HG03469 (cell line): ENCODE measurements at regions not wholly inside any gene's neighbourhood (a gene's known extent, or its start where the extent isn't known, plus 50 kb on each side); places are given as distances from the start of the nearest gene placed in this dataset.
"Not testable (repeated sequence)": the region's sequence is repeated elsewhere in the genome, so short reads cannot be mapped to it uniquely, and the experiment has no call there.

ENCODE experiments used
- ATAC-seq: cut with Tn5 transposase; IDR thresholded peaks from one replicate; pipeline ENCODE4 v1.9.1; 2021; ENCODE audit warnings: mild to moderate bottlenecking, moderate library complexity, moderate number of reproducible peaks; ENCODE audit not compliant: unreplicated experiment

GRCh38 chr2:22981785-22982184 is 403.2 kb upstream of the KLHL29 start:
- no peak for ATAC-seq

DNA sequence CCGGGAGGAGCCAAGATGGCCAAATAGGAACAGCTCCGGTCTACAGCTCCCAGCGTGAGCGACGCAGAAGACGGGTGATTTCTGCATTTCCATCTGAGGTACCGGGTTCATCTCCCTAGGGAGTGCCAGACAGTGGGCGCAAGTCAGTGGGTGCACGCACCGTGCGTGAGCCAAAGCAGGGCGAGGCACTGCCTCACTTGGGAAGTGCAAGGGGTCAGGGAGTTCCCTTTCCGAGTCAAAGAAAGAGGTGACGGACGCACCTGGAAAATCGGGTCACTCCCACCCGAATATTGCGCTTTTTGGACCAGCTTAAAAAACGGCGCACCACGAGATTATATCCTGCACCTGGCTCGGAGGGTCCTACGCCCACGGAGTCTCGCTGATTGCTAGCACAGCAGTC is 400.8 kb upstream of the KLHL29 start:
- not testable (repeated sequence) for ATAC-seq

DNA sequence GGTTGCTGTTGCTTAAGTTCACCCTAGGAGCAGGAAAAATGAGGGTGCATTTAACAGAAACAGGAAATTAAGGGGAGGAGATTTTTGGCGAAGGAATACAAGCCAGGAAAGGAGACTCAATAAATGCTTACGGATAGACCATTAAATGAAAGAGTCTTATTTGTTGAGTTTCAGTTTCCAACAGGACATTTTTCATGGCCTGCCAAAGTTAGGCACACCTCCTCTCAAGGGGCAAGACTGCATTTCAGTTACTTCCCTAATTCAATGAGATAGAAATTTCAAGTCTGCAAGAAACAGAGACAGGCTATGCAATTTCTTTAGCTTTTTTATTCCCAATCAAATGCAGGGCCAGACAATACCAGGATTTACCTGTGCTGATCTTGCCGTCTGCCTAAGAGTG is 394.7 kb upstream of the KLHL29 start:
- ATAC-seq, result no peak

- no peak for ATAC-seq
Observed at GRCh38 chr2:22991844-22992243, 393.1 kb upstream of the KLHL29 start.

DNA sequence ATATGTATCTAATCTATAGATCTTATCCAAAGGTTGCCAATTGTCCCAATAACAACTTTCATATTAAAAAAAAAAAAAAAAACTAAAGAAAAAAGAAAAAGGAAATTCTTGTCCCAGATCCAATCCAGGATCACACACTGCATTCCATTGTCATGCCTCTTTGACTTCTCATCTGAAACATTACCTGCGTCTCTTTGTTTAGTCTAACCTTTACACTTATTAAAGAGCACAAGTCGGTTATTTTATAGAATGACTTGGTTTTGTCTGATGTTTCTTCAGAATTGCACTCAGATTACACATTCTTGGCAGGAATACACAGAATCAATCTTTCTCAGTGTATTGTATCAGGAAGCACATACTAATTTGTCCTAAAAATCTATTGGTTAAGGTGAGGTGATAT is 392.5 kb upstream of the KLHL29 start:
- no peak for ATAC-seq

- no peak for ATAC-seq
Observed at GRCh38 chr2:22993250-22993649, 391.7 kb upstream of the KLHL29 start.

- ATAC-seq, result no peak
Observed at GRCh38 chr2:22995576-22995975, 389.4 kb upstream of the KLHL29 start.

DNA sequence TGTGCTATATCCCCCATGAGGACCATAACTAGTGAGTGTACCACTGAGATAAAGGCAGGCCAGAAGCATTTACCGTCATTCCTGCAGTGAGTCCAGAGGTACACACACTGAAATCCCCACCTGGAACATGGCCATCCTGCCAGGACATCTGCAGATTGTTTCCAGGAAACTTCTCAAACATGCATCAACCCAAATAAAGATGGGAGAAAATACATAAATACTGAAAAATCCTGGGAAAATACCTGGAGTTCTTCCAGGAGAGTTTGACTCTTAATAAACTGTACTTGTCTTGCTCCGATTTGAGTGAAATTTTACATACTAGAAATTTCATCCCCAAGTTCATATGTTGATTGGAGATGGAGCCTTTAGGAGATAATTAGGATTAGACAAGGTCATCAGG is 388.1 kb upstream of the KLHL29 start:
- no peak for ATAC-seq

DNA sequence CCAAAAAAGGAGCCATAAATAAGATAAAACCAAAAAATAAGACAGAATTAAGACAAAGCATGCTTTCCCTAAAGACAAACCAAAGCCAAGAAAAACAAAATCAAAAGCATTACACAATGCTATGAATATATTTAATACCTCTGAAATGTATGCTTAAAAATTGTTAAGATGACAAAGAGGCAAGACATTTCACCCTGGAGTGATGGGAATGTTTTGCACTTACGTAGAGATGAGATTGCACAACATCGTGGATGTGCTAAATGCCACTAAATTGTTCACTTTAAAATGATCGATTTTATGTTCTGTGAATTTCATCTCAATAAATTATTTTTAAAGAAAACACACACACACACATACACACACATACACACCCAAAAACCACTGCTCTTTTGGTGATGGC is 386.6 kb upstream of the KLHL29 start:
- no peak for ATAC-seq

- no peak for ATAC-seq
Observed at GRCh38 chr2:22999951-23000350, 385.0 kb upstream of the KLHL29 start.

GRCh38 chr2:23002234-23002633 is 382.7 kb upstream of the KLHL29 start:
- no peak for ATAC-seq

- ATAC-seq, result no peak
Observed at GRCh38 chr2:23005469-23005868, 379.5 kb upstream of the KLHL29 start.

DNA sequence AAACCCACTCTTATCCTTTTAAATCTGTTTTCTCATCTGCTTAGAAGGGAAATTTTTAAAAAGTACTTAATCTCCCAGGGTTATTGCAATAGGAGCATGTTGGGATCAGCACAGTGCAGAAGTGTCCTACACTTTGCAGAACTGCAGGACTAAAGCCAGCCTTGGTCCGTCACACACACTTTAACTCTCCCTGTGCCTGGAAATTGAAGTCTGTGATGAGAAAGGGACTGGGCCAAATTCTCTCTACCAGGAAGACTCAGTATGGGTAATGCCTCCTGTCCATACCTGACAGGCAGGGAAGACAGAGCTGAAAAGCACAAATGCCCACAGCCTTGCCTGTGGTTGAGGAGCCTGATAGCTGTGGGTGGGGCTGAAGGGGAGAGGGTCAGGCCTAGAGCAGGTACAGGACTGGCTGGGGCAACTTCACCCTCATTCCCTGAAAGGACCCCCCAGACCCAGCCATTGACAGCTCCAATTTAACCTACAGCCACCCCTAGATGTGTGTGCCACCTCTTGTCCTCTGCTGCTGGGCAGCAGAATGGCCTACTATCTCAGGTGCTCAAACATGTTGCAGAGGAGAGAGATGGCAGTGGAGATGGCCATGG is 377.2 kb upstream of the KLHL29 start:
- no peak for ATAC-seq

DNA sequence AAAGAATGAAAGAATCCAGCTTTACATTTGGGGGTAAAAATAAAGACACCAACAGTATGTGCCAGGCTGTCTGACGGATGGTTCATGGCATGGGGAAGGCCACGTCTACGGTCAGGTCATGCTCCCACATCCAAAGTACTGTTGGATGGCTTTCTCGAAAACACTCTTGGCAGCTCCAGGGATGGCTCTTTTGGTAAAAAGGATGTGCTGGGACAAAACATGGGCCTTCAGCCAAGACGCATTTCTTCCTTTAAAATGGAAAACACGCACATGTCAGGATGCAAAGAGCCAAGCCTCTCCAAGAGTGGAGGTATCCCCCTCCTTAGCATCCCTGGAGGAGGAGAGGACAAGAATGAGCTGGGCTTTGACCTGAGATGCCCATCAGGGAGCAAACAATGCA is 376.5 kb upstream of the KLHL29 start:
- ATAC-seq, result no peak

- ATAC-seq, result no peak
Observed at GRCh38 chr2:23008951-23009350, 376.0 kb upstream of the KLHL29 start.

- no peak for ATAC-seq
Observed at GRCh38 chr2:23009545-23010149, 375.3 kb upstream of the KLHL29 start.

DNA sequence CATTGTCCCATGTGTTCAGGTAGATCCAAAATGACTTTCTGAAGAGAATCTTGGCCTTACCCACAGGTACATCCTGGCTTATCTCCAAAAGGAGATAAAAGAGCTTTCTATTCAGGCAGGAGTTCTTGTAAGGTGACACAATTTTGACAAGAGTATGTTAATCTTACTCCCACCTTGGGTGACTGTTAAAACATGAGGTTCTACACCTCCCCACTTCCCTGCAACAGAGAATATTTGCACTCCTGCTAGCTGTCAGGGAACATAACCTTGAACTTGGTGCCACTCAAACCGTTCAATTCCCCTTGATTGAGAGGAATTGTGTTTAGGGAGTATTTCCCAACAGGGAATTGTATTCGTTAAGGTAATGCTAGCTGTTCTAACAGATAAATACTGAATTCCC is 372.5 kb upstream of the KLHL29 start:
- ATAC-seq, result no peak

- no peak for ATAC-seq
Observed at GRCh38 chr2:23015651-23016200, 369.3 kb upstream of the KLHL29 start.

GRCh38 chr2:23019476-23019875 is 365.5 kb upstream of the KLHL29 start:
- no peak for ATAC-seq

GRCh38 chr2:23020659-23021058 is 364.3 kb upstream of the KLHL29 start:
- ATAC-seq, result no peak

DNA sequence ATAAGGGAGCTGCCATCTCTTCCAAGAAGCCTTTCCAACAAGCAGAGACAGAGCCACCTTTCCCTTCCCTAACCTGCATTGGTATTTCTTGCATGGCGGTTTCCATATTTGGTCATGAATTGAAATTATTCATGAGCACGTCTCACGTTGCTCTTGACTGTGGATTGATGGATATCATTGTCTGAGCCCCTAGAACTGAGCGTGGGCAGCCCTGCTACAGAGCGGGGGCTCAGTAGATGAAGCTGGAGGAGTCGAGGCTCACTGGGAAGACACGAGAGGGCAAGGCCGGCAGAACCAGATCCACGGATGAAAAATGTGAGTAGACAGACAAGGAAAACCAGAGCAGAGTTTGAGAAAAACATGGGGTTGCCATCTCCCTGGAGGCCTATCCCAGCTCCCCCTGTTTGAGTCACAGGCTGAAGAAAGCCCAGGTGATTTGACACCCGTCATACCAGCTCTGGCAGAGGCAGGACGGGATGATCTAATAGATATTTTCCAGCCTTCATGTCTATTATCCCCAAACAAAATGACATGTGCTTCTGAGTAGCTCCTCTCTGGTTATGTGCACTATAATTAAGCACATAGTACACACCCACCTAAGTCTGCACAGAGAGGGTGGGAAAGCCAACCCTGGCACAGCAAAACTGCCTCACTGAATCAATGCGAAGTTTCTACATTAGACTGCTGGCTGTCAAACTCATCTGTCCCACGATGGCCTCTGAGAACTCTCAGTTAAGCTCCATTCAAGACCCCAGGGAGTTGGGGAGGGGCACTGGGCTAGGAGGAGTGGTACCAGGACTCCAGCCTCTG is 363.5 kb upstream of the KLHL29 start:
- ATAC-seq, result no peak

DNA sequence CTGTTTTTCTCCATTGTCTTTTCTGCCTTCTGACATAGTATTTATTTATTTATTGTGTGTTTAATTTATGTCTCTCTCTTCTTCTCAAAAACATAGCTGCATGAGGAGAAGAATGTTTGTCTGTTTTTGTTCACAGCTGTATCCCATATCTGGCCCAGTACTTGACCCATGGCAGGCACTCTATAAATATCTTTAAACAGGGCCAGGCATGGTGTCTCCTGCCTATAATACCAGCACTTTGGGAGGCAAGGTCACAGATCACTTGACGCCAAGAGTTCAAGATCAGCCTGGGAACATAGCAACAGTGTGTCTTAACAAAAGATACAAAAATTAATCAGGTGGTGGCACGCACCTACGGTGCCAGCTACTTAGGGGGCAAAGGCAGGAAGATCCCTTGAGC is 361.3 kb upstream of the KLHL29 start:
- no peak for ATAC-seq
